ENCODE measurements at regions not wholly inside any gene's neighbourhood (a gene's known extent, or its start where the extent isn't known, plus 50 kb on each side); places are given as distances from the start of the nearest gene placed in this dataset.

GRCh38 chr7:69090936-69091335 lies 507.3 kb upstream of the AUTS2 start:
- intact Hi-C loops (cut with DNase I) = no loop called here
- no peaks in the 10 kb centered on the region for H3K27me3 ChIP-seq
- 64 to 75% methylated on average over 4 of the region's 4 CpGs for WGBS, 2 donors
- H3K36me3 ChIP-seq = no peaks in the 10 kb centered on the region
- peaks cover 0 to 11% (median 6%) of the 10 kb centered on the region in 4 donors for H3K9me3 ChIP-seq
- no peak for DNase-seq
- no peaks in the 10 kb centered on the region for H3K4me1 ChIP-seq
- H3K4me3 ChIP-seq = no peak overlapping the region
- H3K27ac ChIP-seq = no peak overlapping the region
- TF ChIP-seq CTCF (IDR thresholded peaks at IDR 0.05) = no peak
- TF ChIP-seq POLR2AphosphoS5 (IDR thresholded peaks at IDR 0.05) = no peak
- TF ChIP-seq POLR2A (IDR thresholded peaks at IDR 0.05) = no peak
- TF ChIP-seq EP300 (IDR thresholded peaks at IDR 0.05) = no peak

GRCh38 chr7:69091521-69091920 lies 506.8 kb upstream of the AUTS2 start:
- no peaks in the 10 kb centered on the region for H3K36me3 ChIP-seq
- H3K4me1 ChIP-seq = no peaks in the 10 kb centered on the region
- WGBS, 2 donors = 74 to 77% methylated on average over 4 of the region's 4 CpGs
- H3K4me3 ChIP-seq = no peak overlapping the region
- no peak for DNase-seq
- no peak for TF ChIP-seq EP300 (IDR thresholded peaks at IDR 0.05)
- intact Hi-C loops (cut with DNase I) = no loop called here
- no peak overlapping the region for H3K27ac ChIP-seq
- H3K9me3 ChIP-seq = peaks cover 0 to 11% (median 6%) of the 10 kb centered on the region in 4 donors
- no peaks in the 10 kb centered on the region for H3K27me3 ChIP-seq

DNA sequence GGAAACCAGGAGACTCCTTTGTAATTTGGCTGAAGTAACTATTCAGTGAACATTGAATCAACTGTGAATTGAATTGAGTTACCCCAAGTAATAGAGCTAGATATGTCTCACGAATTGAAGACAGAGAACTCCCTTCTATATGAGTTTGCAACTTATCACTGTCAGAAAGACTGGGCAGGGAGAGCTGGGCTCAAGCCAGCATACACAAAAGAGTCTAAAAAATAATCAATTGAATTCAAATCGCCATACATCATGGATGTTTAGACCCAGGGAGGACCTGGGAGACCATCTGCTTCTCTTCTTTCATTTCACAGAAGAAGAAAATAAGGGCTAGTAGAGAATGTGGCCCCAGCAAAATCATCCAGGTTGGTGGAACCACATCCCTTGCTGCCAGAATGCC lies 503.1 kb upstream of the AUTS2 start:
- TF ChIP-seq POLR2AphosphoS5 (IDR thresholded peaks at IDR 0.05) = no peak
- TF ChIP-seq EP300 (IDR thresholded peaks at IDR 0.05) = no peak
- TF ChIP-seq POLR2A (IDR thresholded peaks at IDR 0.05) = no peak
- no peak for TF ChIP-seq CTCF (IDR thresholded peaks at IDR 0.05)
- Histone ChIP-seq H3K27ac (no peak overlapping the region), H3K9me3 (peaks cover 0 to 11% (median 6%) of the 10 kb centered on the region in 4 donors), H3K4me3 (no peak overlapping the region), H3K36me3 (no peaks in the 10 kb centered on the region), H3K27me3 (no peaks in the 10 kb centered on the region), H3K4me1 (no peaks in the 10 kb centered on the region)
- WGBS, 2 donors = 50 to 71% methylated on average over 2 of the region's 2 CpGs
- no peak for DNase-seq
- intact Hi-C loops (cut with DNase I) = no loop called here

DNA sequence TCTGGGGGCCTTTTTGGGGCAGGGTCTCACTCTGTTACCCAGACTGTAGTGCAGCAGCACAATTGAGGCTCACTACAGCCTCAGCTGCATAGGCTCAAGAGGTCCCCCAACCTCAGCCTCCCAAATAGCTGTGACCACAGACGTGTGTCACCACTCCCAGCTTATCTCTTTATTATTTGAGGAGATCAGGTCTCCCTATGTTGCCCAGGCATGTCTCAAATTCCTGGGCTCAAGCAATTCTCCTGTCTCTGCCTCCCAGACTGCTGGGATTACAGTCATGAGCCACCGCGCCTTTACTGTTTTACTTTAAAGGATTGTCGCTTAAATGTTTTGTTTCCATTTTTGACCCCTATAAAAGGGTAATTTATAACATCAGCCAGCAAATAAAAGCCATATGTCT lies 502.6 kb upstream of the AUTS2 start:
- no peak for DNase-seq
- TF ChIP-seq EP300 (IDR thresholded peaks at IDR 0.05) (no peak), CTCF (IDR thresholded peaks at IDR 0.05) (no peak), POLR2AphosphoS5 (IDR thresholded peaks at IDR 0.05) (no peak), POLR2A (IDR thresholded peaks at IDR 0.05) (no peak)
- 65 to 77% methylated on average over 4 of the region's 4 CpGs for WGBS, 2 donors

DNA sequence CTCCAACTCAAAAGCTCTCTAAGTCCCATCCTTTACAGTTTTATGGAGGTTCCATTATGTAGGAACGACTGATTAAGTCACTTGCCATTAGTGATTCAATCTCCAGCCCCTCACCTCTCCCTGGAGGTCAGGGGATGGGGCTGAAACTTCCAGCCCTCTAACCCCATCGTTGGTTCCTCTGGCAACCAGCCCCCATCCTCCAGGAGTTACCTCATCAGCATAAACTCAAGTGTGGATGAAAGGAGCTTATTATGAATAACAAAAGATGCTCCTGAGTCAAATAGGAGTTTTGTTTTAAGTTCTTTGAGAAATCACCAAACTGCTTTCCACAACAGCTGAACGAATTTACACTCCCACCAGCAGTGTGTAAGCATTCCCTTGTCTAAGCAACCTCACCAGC lies 494.3 kb upstream of the AUTS2 start:
- TF ChIP-seq POLR2A (IDR thresholded peaks at IDR 0.05) (no peak), POLR2AphosphoS5 (IDR thresholded peaks at IDR 0.05) (no peak), EP300 (IDR thresholded peaks at IDR 0.05) (no peak), CTCF (IDR thresholded peaks at IDR 0.05) (no peak)
- H3K9me3 ChIP-seq = peaks cover 0 to 8% (median 0%) of the 10 kb centered on the region in 4 donors
- intact Hi-C loops (cut with DNase I) = no loop called here
- WGBS, 2 donors = 33 to 40% methylated on average over 3 of the region's 3 CpGs
- H3K36me3 ChIP-seq = no peaks in the 10 kb centered on the region
- no peaks in the 10 kb centered on the region for H3K27me3 ChIP-seq
- H3K4me1 ChIP-seq = no peaks in the 10 kb centered on the region
- DNase-seq = no peak
- H3K4me3 ChIP-seq = no peak overlapping the region
- H3K27ac ChIP-seq = no peak overlapping the region

More for the DNA sequence above, 502.6 kb upstream of the AUTS2 start:
- H3K27ac ChIP-seq = no peak overlapping the region
- H3K4me3 ChIP-seq = no peak overlapping the region
- peaks cover 0 to 14% (median 6%) of the 10 kb centered on the region in 4 donors for H3K9me3 ChIP-seq
- H3K36me3 ChIP-seq = no peaks in the 10 kb centered on the region
- intact Hi-C loops (cut with DNase I) = no loop called here
- no peaks in the 10 kb centered on the region for H3K4me1 ChIP-seq
- H3K27me3 ChIP-seq = no peaks in the 10 kb centered on the region
